ENCODE measurements at regions not wholly inside any gene's neighbourhood (a gene's known extent, or its start where the extent isn't known, plus 50 kb on each side); places are given as distances from the start of the nearest gene placed in this dataset.

- TF ChIP-seq TCF12 (IDR thresholded peaks at IDR 0.05), result no peak
- no peak for TF ChIP-seq TCF12 (CRISPR knock-in tag; IDR thresholded peaks at IDR 0.05)
- TF ChIP-seq STAG1 (CRISPR knock-in tag; IDR thresholded peaks at IDR 0.05), result no peak
- TF ChIP-seq KDM6A (CRISPR knock-in tag; IDR thresholded peaks at IDR 0.05; ENCODE audit: low read depth), result no peak
- TF ChIP-seq CTCF (CRISPR knock-in tag; IDR thresholded peaks at IDR 0.05), result no peak
- TF ChIP-seq MAX (IDR thresholded peaks at IDR 0.05), result no peak
- no peak for TF ChIP-seq MYC (CRISPR knock-in tag; IDR thresholded peaks at IDR 0.05; ENCODE audit: borderline replicate concordance)
- no peak for TF ChIP-seq FOXP1 (IDR thresholded peaks at IDR 0.05)
- no peak for TF ChIP-seq FOXP1 (CRISPR knock-in tag; IDR thresholded peaks at IDR 0.05)
These were observed 229.1 kb upstream of the DGKB start for GRCh38 chr7:15131661-15132060.

Measured in HepG2 (cell line).